ENCODE measurements at regions not wholly inside any gene's neighbourhood (a gene's known extent, or its start where the extent isn't known, plus 50 kb on each side); places are given as distances from the start of the nearest gene placed in this dataset.
"Not testable (repeated sequence)": the region's sequence is repeated elsewhere in the genome, so short reads cannot be mapped to it uniquely, and the experiment has no call there.

DNA sequence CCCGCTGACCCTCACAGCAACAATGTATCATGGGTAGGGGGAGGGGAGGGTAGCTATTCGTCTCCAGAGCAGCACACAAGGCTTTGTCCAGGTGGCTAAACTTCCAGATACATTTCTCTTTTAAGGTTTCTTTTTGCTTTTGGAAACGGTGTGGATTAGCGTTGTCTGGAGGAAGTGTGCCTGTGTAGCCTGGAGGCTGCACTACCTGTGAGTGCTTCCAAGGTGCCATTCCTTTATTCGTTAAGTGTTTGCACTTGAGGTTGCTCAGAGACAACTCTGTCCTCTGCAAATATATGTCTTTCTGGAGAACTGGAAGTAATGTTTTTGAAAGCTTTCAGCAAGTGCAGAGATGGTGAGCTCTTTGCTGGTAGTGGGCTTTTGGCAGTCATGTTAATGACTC lies 53.1 kb downstream of the HSFY1 start:
- not testable (repeated sequence) for H3K56ac ChIP-seq (ENCODE audit: low read length); H3K27ac ChIP-seq (ENCODE audit: low read depth, low read length); H3K23ac ChIP-seq (ENCODE audit: low read length); H3K79me1 ChIP-seq (ENCODE audit: low read length); H3K18ac ChIP-seq (ENCODE audit: low read length); H3K36me3 ChIP-seq (ENCODE audit: control insufficient read depth, insufficient read depth, low read length); H2BK5ac ChIP-seq (ENCODE audit: low read length); H3K79me2 ChIP-seq (ENCODE audit: control insufficient read depth, insufficient read depth, low read length); H3K27me3 ChIP-seq (ENCODE audit: insufficient read depth, low read length, poor library complexity); H2BK120ac ChIP-seq (ENCODE audit: low read depth, low read length); H2AK5ac ChIP-seq (ENCODE audit: low read length); H3K4me3 ChIP-seq (ENCODE audit: low read length); H3K4me2 ChIP-seq (ENCODE audit: low read length); H4K5ac ChIP-seq (ENCODE audit: low read length); H2BK15ac ChIP-seq (replicated peaks; ENCODE audit: low read depth); H4K8ac ChIP-seq (ENCODE audit: low read depth, low read length); H3K4me1 ChIP-seq (ENCODE audit: control insufficient read depth, low read depth, low read length); DNase-seq; H3K4ac ChIP-seq (ENCODE audit: low read depth, low read length); H3K9ac ChIP-seq (ENCODE audit: low read length)
- WGBS (ENCODE audit: extremely low coverage, insufficient coverage, low lambda C conversion rate): no CpG with 5 or more reads among the region's 5 CpGs

DNA sequence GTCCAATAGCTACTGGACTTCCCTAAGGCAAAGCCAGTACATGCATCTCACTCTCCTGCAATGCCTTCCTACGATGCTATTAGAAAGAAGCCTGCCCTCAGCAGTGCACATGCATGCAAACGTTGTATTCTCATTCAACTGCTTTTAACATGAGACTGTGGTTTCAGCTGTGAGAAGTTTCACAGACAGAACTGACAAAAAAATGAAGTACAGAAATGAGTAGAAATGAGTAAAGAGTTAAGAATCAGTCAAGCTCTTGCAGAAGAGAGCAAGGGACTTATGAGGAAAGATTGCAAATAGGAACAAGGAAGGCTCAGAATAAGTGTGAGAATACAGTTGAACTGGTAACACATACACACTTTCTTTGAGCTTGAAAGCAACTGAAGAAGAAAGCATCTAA lies 54.8 kb downstream of the HSFY1 start:
- H3K23ac ChIP-seq (ENCODE audit: low read length); H3K79me2 ChIP-seq (ENCODE audit: control insufficient read depth, insufficient read depth, low read length); H4K5ac ChIP-seq (ENCODE audit: low read length); H3K9ac ChIP-seq (ENCODE audit: low read length); H2BK15ac ChIP-seq (replicated peaks; ENCODE audit: low read depth); H2AK5ac ChIP-seq (ENCODE audit: low read length); H3K27me3 ChIP-seq (ENCODE audit: insufficient read depth, low read length, poor library complexity); H2BK5ac ChIP-seq (ENCODE audit: low read length); H3K56ac ChIP-seq (ENCODE audit: low read length); H3K4me3 ChIP-seq (ENCODE audit: low read length); DNase-seq; H4K8ac ChIP-seq (ENCODE audit: low read depth, low read length); H3K4ac ChIP-seq (ENCODE audit: low read depth, low read length); H3K79me1 ChIP-seq (ENCODE audit: low read length); H2BK120ac ChIP-seq (ENCODE audit: low read depth, low read length); H3K4me2 ChIP-seq (ENCODE audit: low read length); H3K27ac ChIP-seq (ENCODE audit: low read depth, low read length); H3K4me1 ChIP-seq (ENCODE audit: control insufficient read depth, low read depth, low read length); H3K18ac ChIP-seq (ENCODE audit: low read length); H3K36me3 ChIP-seq (ENCODE audit: control insufficient read depth, insufficient read depth, low read length): not testable (repeated sequence)
- WGBS (ENCODE audit: extremely low coverage, insufficient coverage, low lambda C conversion rate): no CpG with 5 or more reads among the region's 2 CpGs

DNA sequence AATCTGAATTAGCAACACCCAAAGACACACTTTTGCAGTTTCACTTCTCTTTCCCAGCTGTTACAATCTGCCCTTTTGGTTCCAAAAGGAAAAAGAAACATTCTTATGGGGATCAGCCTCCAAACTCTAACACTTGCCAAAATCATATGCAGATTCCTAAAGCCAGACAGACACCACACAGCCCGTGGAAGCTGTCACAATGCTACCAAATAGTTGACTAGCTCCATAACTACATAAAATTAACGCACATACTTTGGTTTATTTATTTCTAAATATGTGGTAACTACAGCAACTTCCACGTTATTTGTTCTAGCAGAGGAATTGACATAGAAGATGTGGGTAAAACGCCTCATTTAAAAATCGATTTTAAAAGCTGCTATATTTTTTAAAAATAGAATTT lies 59.7 kb downstream of the HSFY1 start:
- not testable (repeated sequence) for DNase-seq; H3K9ac ChIP-seq (ENCODE audit: low read length); H3K4ac ChIP-seq (ENCODE audit: low read depth, low read length)

DNA sequence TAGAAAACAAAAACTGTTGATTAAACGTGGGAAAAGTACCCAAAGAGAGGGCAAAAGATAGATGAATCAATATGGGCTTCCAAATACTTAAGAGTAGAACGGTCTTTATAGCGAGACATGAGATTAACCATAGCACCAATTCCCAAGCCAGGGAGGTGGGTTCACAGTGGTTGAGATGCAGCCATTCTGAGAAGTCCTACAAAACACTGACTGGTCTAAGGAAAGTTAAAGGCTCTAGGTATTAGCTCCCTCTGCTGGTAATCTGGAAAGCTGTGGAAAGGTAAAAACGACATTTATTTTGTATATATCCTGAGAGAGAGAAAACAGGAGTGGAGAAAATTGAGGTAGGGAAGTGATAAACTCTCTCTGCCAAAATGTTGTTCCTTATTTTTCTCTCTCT lies 61.7 kb downstream of the HSFY1 start:
- not testable (repeated sequence) for H4K8ac ChIP-seq (ENCODE audit: low read depth, low read length); H4K5ac ChIP-seq (ENCODE audit: low read length); H3K27ac ChIP-seq (ENCODE audit: low read depth, low read length); H3K4me2 ChIP-seq (ENCODE audit: low read length); H3K79me2 ChIP-seq (ENCODE audit: control insufficient read depth, insufficient read depth, low read length); H3K4ac ChIP-seq (ENCODE audit: low read depth, low read length); H3K79me1 ChIP-seq (ENCODE audit: low read length); H2AK5ac ChIP-seq (ENCODE audit: low read length); H3K4me3 ChIP-seq (ENCODE audit: low read length); H3K4me1 ChIP-seq (ENCODE audit: control insufficient read depth, low read depth, low read length); H3K56ac ChIP-seq (ENCODE audit: low read length); DNase-seq; H2BK120ac ChIP-seq (ENCODE audit: low read depth, low read length); H2BK15ac ChIP-seq (replicated peaks; ENCODE audit: low read depth); H2BK5ac ChIP-seq (ENCODE audit: low read length); H3K36me3 ChIP-seq (ENCODE audit: control insufficient read depth, insufficient read depth, low read length); H3K27me3 ChIP-seq (ENCODE audit: insufficient read depth, low read length, poor library complexity); H3K23ac ChIP-seq (ENCODE audit: low read length); H3K18ac ChIP-seq (ENCODE audit: low read length); H3K9ac ChIP-seq (ENCODE audit: low read length)
- WGBS (ENCODE audit: extremely low coverage, insufficient coverage, low lambda C conversion rate): no CpG with 5 or more reads among the region's 4 CpGs

More for the DNA sequence above, 59.7 kb downstream of the HSFY1 start:
- not testable (repeated sequence) for H3K56ac ChIP-seq (ENCODE audit: low read length); H3K4me3 ChIP-seq (ENCODE audit: low read length); H2BK120ac ChIP-seq (ENCODE audit: low read depth, low read length); H3K23ac ChIP-seq (ENCODE audit: low read length); H3K4me1 ChIP-seq (ENCODE audit: control insufficient read depth, low read depth, low read length); H3K36me3 ChIP-seq (ENCODE audit: control insufficient read depth, insufficient read depth, low read length); H3K79me1 ChIP-seq (ENCODE audit: low read length); H3K27ac ChIP-seq (ENCODE audit: low read depth, low read length); H3K79me2 ChIP-seq (ENCODE audit: control insufficient read depth, insufficient read depth, low read length); H3K18ac ChIP-seq (ENCODE audit: low read length); H4K8ac ChIP-seq (ENCODE audit: low read depth, low read length); H3K27me3 ChIP-seq (ENCODE audit: insufficient read depth, low read length, poor library complexity); H2BK5ac ChIP-seq (ENCODE audit: low read length); H2AK5ac ChIP-seq (ENCODE audit: low read length); H4K5ac ChIP-seq (ENCODE audit: low read length); H2BK15ac ChIP-seq (replicated peaks; ENCODE audit: low read depth); H3K4me2 ChIP-seq (ENCODE audit: low read length)
- no CpG with 5 or more reads among the region's 5 CpGs for WGBS (ENCODE audit: extremely low coverage, insufficient coverage, low lambda C conversion rate)

DNA sequence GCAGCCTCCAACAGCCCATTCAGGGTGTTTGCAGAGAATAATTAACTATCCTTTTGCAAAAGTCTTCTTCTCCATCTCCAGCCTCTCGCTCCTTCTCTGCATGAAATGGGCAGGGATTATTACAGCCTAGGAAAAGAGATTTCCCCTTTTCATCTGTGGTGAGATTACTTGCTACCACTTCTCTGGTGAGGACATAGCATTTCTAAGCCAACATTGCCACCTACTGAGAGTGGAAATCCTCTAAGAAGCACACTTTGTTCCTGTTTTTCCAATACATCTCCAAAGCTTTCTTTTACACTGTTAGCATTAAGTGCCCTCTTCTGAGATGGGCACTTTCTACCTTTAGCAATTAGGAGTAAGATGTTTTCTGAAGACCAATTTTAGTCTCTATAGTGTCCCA lies 69.3 kb downstream of the HSFY1 start:
- H2BK5ac ChIP-seq (ENCODE audit: low read length); H3K23ac ChIP-seq (ENCODE audit: low read length); H3K4me1 ChIP-seq (ENCODE audit: control insufficient read depth, low read depth, low read length); H3K27me3 ChIP-seq (ENCODE audit: insufficient read depth, low read length, poor library complexity); H3K4me3 ChIP-seq (ENCODE audit: low read length); DNase-seq; H4K8ac ChIP-seq (ENCODE audit: low read depth, low read length); H3K9ac ChIP-seq (ENCODE audit: low read length); H4K5ac ChIP-seq (ENCODE audit: low read length); H2BK120ac ChIP-seq (ENCODE audit: low read depth, low read length); H3K79me1 ChIP-seq (ENCODE audit: low read length); H3K79me2 ChIP-seq (ENCODE audit: control insufficient read depth, insufficient read depth, low read length); H3K18ac ChIP-seq (ENCODE audit: low read length); H2AK5ac ChIP-seq (ENCODE audit: low read length); H3K36me3 ChIP-seq (ENCODE audit: control insufficient read depth, insufficient read depth, low read length); H3K56ac ChIP-seq (ENCODE audit: low read length); H3K27ac ChIP-seq (ENCODE audit: low read depth, low read length); H2BK15ac ChIP-seq (replicated peaks; ENCODE audit: low read depth); H3K4me2 ChIP-seq (ENCODE audit: low read length); H3K4ac ChIP-seq (ENCODE audit: low read depth, low read length): not testable (repeated sequence)
- no CpG with 5 or more reads among the region's 1 CpG for WGBS (ENCODE audit: extremely low coverage, insufficient coverage, low lambda C conversion rate)

DNA sequence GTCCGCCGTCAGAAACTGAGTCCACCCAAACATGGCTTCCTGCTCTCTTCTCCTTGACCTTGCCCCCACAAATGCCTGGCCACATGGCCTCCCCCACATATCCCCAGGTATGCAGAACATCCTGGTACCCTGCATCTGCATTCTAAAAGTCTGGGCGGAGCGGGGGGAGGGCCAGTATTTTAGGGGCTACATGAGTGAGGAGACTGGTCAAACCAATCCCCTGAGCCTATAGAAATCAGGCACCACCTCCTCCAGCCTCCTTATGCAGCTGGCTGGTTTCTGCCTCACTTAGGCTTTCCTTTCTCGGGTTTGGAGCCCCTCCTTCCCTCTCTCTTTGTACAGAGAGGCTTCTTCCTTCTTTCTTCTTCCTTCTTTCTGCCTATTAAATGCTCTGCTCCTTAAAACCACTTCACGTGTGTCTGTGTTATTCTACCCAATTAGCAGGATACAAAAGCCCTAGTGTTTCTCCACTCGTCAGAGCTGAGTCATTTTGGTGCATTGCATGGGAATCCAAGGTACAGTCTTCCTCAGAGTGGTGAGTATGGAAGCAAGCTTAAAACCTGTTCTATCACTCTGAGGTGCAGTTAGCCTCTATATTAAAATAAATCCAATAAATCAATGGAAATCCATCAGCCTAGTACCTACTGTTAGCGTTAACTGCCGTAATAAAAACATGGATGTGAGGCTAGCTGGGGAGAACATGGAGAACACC lies 83.4 kb downstream of the HSFY1 start:
- H3K79me2 ChIP-seq (ENCODE audit: control insufficient read depth, insufficient read depth, low read length); H3K27ac ChIP-seq (ENCODE audit: low read depth, low read length); H3K27me3 ChIP-seq (ENCODE audit: insufficient read depth, low read length, poor library complexity); H3K4me1 ChIP-seq (ENCODE audit: control insufficient read depth, low read depth, low read length); H2BK15ac ChIP-seq (replicated peaks; ENCODE audit: low read depth); H2BK120ac ChIP-seq (ENCODE audit: low read depth, low read length); H3K4me2 ChIP-seq (ENCODE audit: low read length); H2BK5ac ChIP-seq (ENCODE audit: low read length); H3K56ac ChIP-seq (ENCODE audit: low read length); H3K9ac ChIP-seq (ENCODE audit: low read length); H3K79me1 ChIP-seq (ENCODE audit: low read length); H3K18ac ChIP-seq (ENCODE audit: low read length); H4K5ac ChIP-seq (ENCODE audit: low read length); H3K36me3 ChIP-seq (ENCODE audit: control insufficient read depth, insufficient read depth, low read length); DNase-seq; H2AK5ac ChIP-seq (ENCODE audit: low read length); H3K4me3 ChIP-seq (ENCODE audit: low read length); H3K23ac ChIP-seq (ENCODE audit: low read length); H3K4ac ChIP-seq (ENCODE audit: low read depth, low read length); H4K8ac ChIP-seq (ENCODE audit: low read depth, low read length): not testable (repeated sequence)
- WGBS (ENCODE audit: extremely low coverage, insufficient coverage, low lambda C conversion rate): no CpG with 5 or more reads among the region's 9 CpGs

Data from mesendoderm (in vitro differentiated cells).